Smooth muscle cell (in vitro differentiated cells): ENCODE measurements at regions not wholly inside any gene's neighbourhood (a gene's known extent, or its start where the extent isn't known, plus 50 kb on each side); places are given as distances from the start of the nearest gene placed in this dataset.

Experiments used
- DNase-seq: peaks from one replicate; lab custom pipeline; 2025; ENCODE audit not compliant: unreplicated experiment; lab: John Stamatoyannopoulos, UW
- H2AFZ ChIP-seq: fragments of 200-600 bp; sonication (generic); 2 replicates; pipeline ENCODE4 v1.6.0; 2016; ENCODE audit warnings: antibody characterized with exemption, low read depth, mild to moderate bottlenecking
- H3F3A ChIP-seq: fragments of 200-600 bp; sonication (generic); 2 replicates; pipeline ENCODE4 v1.6.0; 2017; ENCODE audit warnings: antibody characterized with exemption, low read depth
- H3K27ac ChIP-seq: fragments of 200-600 bp; sonication (generic); 2 replicates; pipeline ENCODE4 v1.5.1; 2016; ENCODE audit warnings: low read depth, mild to moderate bottlenecking
- H3K27me3 ChIP-seq: fragments of 200-600 bp; sonication (generic); 2 replicates; pipeline ENCODE4 v1.6.1; 2016; ENCODE audit warnings: low read depth, mild to moderate bottlenecking
- H3K36me3 ChIP-seq: fragments of 200-600 bp; sonication (generic); 2 replicates; pipeline ENCODE4 v1.5.1; 2016; ENCODE audit warnings: low read depth
- H3K4me1 ChIP-seq: fragments of 200-600 bp; sonication (generic); 2 replicates; pipeline ENCODE4 v1.5.1; 2016; ENCODE audit warnings: low read depth
- H3K4me2 ChIP-seq: fragments of 200-600 bp; sonication (generic); 2 replicates; pipeline ENCODE4 v1.6.0; 2016; ENCODE audit warnings: mild to moderate bottlenecking
- H3K4me3 ChIP-seq: fragments of 200-600 bp; sonication (generic); 2 replicates; pipeline ENCODE4 v1.5.1; 2016; ENCODE audit warnings: mild to moderate bottlenecking
- H3K79me2 ChIP-seq: fragments of 200-600 bp; sonication (generic); 2 replicates; pipeline ENCODE4 v1.6.0; 2016; ENCODE audit warnings: low read depth, mild to moderate bottlenecking
- H3K9ac ChIP-seq: fragments of 200-600 bp; sonication (generic); 2 replicates; pipeline ENCODE4 v1.6.0; 2016; ENCODE audit warnings: low read depth
- H3K9me3 ChIP-seq: fragments of 200-600 bp; sonication (generic); replicated peaks from 2 replicates; pipeline ENCODE4 v1.5.1; 2016; ENCODE audit warnings: low read depth
- H4K20me1 ChIP-seq: fragments of 200-600 bp; sonication (generic); 2 replicates; pipeline ENCODE4 v1.6.0; 2016; ENCODE audit warnings: low read depth
- CTCF ChIP-seq: fragments of 200-600 bp; sonication (generic); IDR thresholded peaks from 2 replicates; pipeline ENCODE4 v1.5.1; 2017; ENCODE audit warnings: borderline replicate concordance, mild to moderate bottlenecking, antibody characterized with exemption; ENCODE audit not compliant: insufficient read depth, poor library complexity, severe bottlenecking
- WGBS: methylation state at CpG from one replicate; pipeline ENCODE4 v1.1.7; 2016; ENCODE audit warnings: low lambda C conversion rate; 5-methylcytosine and 5-hydroxymethylcytosine counted together

GRCh38 chr6:27187231-27188060 is 60.1 kb upstream of the PRSS16 start:
- no peaks in the 10 kb centered on the region for H3K79me2 ChIP-seq
- DNase-seq, result no peak
- TF ChIP-seq CTCF, result no peak
- H3K4me3 ChIP-seq, result peak overlapping the region; percentile 80
- peak overlapping the region; percentile 77 for H3K27ac ChIP-seq
- no peaks in the 10 kb centered on the region for H4K20me1 ChIP-seq
- H3F3A ChIP-seq, result no peaks in the 10 kb centered on the region
- H3K4me1 ChIP-seq, result no peaks in the 10 kb centered on the region
- H2AFZ ChIP-seq, result peak overlapping the region; percentile 95
- H3K27me3 ChIP-seq, result no peaks in the 10 kb centered on the region
- H3K36me3 ChIP-seq, result no peaks in the 10 kb centered on the region
- H3K4me2 ChIP-seq, result peak overlapping the region; percentile 82
- WGBS, result 27% methylated on average over 13 of the region's 13 CpGs
- no peaks in the 10 kb centered on the region for H3K9me3 ChIP-seq
- H3K9ac ChIP-seq, result peak overlapping the region; percentile 46

DNA sequence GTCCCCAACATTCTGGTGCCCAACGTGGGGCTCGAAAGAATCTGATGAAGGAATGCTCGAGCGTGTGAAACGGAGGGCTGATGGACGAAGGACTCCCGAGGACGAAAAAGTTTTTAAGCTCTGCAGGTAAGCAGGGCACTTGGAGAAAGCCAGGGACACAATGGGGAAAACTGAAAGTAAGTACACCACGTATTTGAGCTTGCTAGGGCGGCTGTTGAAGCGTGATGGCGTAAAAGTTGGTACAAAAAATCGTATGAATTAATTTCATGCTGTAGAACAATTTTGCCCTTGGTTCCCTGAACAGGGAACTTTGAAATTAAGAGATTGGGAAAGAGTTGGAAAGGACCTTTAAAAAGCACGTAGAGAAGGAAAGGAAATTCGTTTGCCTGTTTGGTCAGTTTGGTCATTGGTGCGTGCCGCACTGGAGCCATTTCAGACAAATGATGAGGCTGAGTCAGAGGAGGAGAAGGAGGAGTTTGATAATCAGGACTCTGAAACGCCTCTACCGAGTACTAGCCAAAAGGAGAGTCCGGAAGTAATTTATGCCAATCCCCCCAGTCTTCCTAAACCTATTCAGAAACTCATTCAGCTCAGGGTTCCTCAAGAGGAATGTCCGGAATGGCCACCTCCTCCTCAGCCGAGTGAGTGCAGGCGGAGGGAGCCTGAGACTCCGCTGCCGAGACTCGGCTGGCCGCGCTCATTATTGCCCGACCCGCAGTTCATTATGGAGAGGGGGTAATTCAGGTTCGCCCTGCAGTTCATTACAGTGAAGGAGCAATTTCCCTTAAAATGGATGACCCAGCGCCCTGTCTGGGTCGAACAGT is 59.2 kb upstream of the PRSS16 start:
- DNase-seq, result peak; percentile 17
- Histone ChIP-seq H3K4me1 (no peaks in the 10 kb centered on the region), H4K20me1 (no peaks in the 10 kb centered on the region), H3K9ac (peak overlapping the region; percentile 46), H3K27me3 (no peaks in the 10 kb centered on the region), H2AFZ (peak overlapping the region; percentile 95), H3K4me2 (peak overlapping the region; percentile 82), H3K27ac (peak overlapping the region; percentile 77), H3F3A (no peaks in the 10 kb centered on the region), H3K36me3 (no peaks in the 10 kb centered on the region), H3K9me3 (no peaks in the 10 kb centered on the region), H3K79me2 (no peaks in the 10 kb centered on the region), H3K4me3 (peak overlapping the region; percentile 80)
- TF ChIP-seq CTCF, result no peak
- WGBS, result 4% methylated on average over 33 of the region's 33 CpGs

GRCh38 chr6:27188885-27189418 is 58.5 kb upstream of the PRSS16 start:
- peak overlapping the region; percentile 77 for H3K27ac ChIP-seq
- H4K20me1 ChIP-seq, result no peaks in the 10 kb centered on the region
- H3K36me3 ChIP-seq, result no peaks in the 10 kb centered on the region
- TF ChIP-seq CTCF, result peak; percentile 77
- no peaks in the 10 kb centered on the region for H3K27me3 ChIP-seq
- peak overlapping the region; percentile 82 for H3K4me2 ChIP-seq
- peak overlapping the region; percentile 80 for H3K4me3 ChIP-seq
- peak overlapping the region; percentile 95 for H2AFZ ChIP-seq
- no peaks in the 10 kb centered on the region for H3K9me3 ChIP-seq
- H3K79me2 ChIP-seq, result no peaks in the 10 kb centered on the region
- WGBS, result 23% methylated on average over 10 of the region's 10 CpGs
- peak overlapping the region; percentile 46 for H3K9ac ChIP-seq
- H3F3A ChIP-seq, result no peaks in the 10 kb centered on the region
- DNase-seq, result no peak
- no peaks in the 10 kb centered on the region for H3K4me1 ChIP-seq
